HUDEP-2 (cell line): ENCODE measurements at regions not wholly inside any gene's neighbourhood (a gene's known extent, or its start where the extent isn't known, plus 50 kb on each side); places are given as distances from the start of the nearest gene placed in this dataset.
"Not testable (repeated sequence)": the region's sequence is repeated elsewhere in the genome, so short reads cannot be mapped to it uniquely, and the experiment has no call there.

Source experiments
- DNase-seq, 76 experiments: peaks; one replicate each; lab custom pipeline; 2025; ENCODE audit not compliant: unreplicated experiment in 76 of 76; lab: John Stamatoyannopoulos, UW

GRCh38 chrX:40852586-40852985 is 117.2 kb upstream of the MED14 start:
- no peak for DNase-seq

GRCh38 chrX:40853004-40853815 is 117.9 kb upstream of the MED14 start:
- DNase-seq, result no peak

GRCh38 chrX:40853816-40854123 is 118.4 kb upstream of the MED14 start:
- no peak for DNase-seq

GRCh38 chrX:40854242-40854641 is 118.9 kb upstream of the MED14 start:
- no peak for DNase-seq

GRCh38 chrX:40855411-40855810 is 120.1 kb upstream of the MED14 start:
- no peak for DNase-seq

- no peak for DNase-seq
Observed at GRCh38 chrX:40855932-40856515, 120.7 kb upstream of the MED14 start.

GRCh38 chrX:40861952-40862554 is 126.7 kb upstream of the MED14 start:
- not testable (repeated sequence) for DNase-seq

- not testable (repeated sequence) for DNase-seq
Observed at GRCh38 chrX:40863260-40863659, 127.9 kb upstream of the MED14 start.

- DNase-seq, result no peak
Observed at GRCh38 chrX:40863671-40864070, 128.3 kb upstream of the MED14 start.

- peak in 1 of 76 experiments; percentile 0 for DNase-seq
Observed at GRCh38 chrX:40864972-40865371, 129.6 kb upstream of the MED14 start.

- no peak for DNase-seq
Observed at GRCh38 chrX:40866893-40867292, 131.6 kb upstream of the MED14 start.

- no peak for DNase-seq
Observed at GRCh38 chrX:40867352-40867751, 132.0 kb upstream of the MED14 start.

GRCh38 chrX:40868868-40869267 is 133.5 kb upstream of the MED14 start:
- no peak for DNase-seq

GRCh38 chrX:40870982-40871381 is 135.6 kb upstream of the MED14 start:
- not testable (repeated sequence) for DNase-seq

GRCh38 chrX:40871385-40872082 is 136.2 kb upstream of the MED14 start:
- no peak for DNase-seq

GRCh38 chrX:40872351-40872750 is 137.0 kb upstream of the MED14 start:
- DNase-seq, result no peak

GRCh38 chrX:40875476-40875875 is 140.1 kb upstream of the MED14 start:
- DNase-seq, result no peak

GRCh38 chrX:40877887-40878286 is 142.5 kb upstream of the MED14 start:
- peak in 7 of 76 experiments; percentile 0 to 20 (median 2) for DNase-seq

- no peak for DNase-seq
Observed at GRCh38 chrX:40878766-40879165, 143.4 kb upstream of the MED14 start.

GRCh38 chrX:40879172-40879571 is 143.8 kb upstream of the MED14 start:
- not testable (repeated sequence) for DNase-seq

GRCh38 chrX:40880712-40881111 is 145.4 kb upstream of the MED14 start:
- DNase-seq, result no peak
